Upper lobe of left lung (tissue), 4 donors: ENCODE measurements at regions not wholly inside any gene's neighbourhood (a gene's known extent, or its start where the extent isn't known, plus 50 kb on each side); places are given as distances from the start of the nearest gene placed in this dataset.

Experiments used
- CTCF ChIP-seq, 6 experiments: fragments of 450-650 bp in 4 of 6; fragments of 200-600 bp in 2 of 6; sonication (generic) in 2 of 6; IDR thresholded peaks; one replicate each; pipeline ENCODE4 v1.5.1; 2016 to 2019; ENCODE audit warnings: antibody characterized with exemption in 6 of 6
- POLR2A ChIP-seq, 4 donors: fragments of 450-650 bp; IDR thresholded peaks; one replicate each; pipeline ENCODE4 v1.5.1; 2016 to 2017; ENCODE audit warnings: antibody characterized with exemption in 4 of 4, mild to moderate bottlenecking in 2 of 4
- POLR2AphosphoS5 ChIP-seq, 2 donors: sonication (generic); formaldehyde crosslinking; IDR thresholded peaks; one replicate each; pipeline ENCODE4 v1.5.1; 2017; ENCODE audit warnings: antibody characterized with exemption in 2 of 2

GRCh38 chr4:15303052-15303641, 124.7 kb upstream of the C1QTNF7 start:
- TF ChIP-seq CTCF (IDR thresholded peaks at IDR 0.05): no peak
- no peak for TF ChIP-seq POLR2AphosphoS5 (IDR thresholded peaks at IDR 0.05)
- no peak for TF ChIP-seq POLR2A (IDR thresholded peaks at IDR 0.05)
